ENCODE measurements at regions not wholly inside any gene's neighbourhood (a gene's known extent, or its start where the extent isn't known, plus 50 kb on each side); places are given as distances from the start of the nearest gene placed in this dataset.
A peak's percentile ranks its signal among the peaks of the same experiment; 100 is the strongest.

DNA sequence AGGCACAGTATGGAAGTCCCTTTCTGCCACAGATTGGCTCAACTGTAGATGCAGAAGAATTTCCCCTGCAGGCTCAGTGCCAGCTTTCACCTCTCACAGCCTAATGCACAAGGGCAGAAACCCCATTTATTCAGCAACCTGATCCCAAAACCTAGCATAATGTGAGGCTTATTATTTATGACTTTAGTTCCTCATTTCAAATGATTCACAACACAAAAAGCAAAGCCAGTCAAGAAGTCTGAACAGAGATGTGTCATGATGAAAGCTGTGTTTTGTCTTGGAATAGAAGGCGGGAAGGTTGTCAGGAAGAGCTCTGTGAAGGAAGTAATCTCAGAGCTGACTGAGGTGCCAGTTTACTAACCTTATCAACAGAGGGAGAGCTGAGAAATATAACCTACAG lies 369.7 kb downstream of the LRRC70 start:
- H3K4me3 ChIP-seq, result no peak overlapping the region
- no peak for ATAC-seq (ENCODE audit: insufficient number of reproducible peaks, low FRiP score, low read depth)

DNA sequence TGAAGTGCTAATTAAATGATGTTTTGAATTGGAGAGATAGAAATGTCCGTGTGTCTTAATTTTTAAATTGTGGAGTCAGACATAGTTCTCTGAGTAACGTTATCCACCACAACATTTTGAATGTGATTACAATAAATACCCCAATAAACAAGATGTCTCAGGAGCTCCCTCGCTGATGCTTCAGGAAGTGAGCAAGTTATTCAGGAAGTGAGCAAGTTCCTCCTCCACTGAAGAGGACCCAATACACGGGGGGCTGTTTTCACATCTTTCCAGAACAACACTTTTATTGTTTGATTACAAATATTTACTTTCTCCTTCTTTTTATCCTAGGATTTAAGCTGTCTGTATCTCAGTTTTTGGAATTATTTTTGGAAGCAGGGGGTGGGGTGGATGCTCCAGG lies 363.8 kb downstream of the LRRC70 start:
- H3K36me3 ChIP-seq, result no peaks in the 10 kb centered on the region
- H3K27me3 ChIP-seq (replicated peaks; ENCODE audit: insufficient read depth), result no peaks in the 10 kb centered on the region
- no peak overlapping the region for H3K27ac ChIP-seq
- no peaks in the 10 kb centered on the region for H3K9me3 ChIP-seq
- peaks cover 0 to 19% of the 10 kb centered on the region in 2 donors for H3K4me1 ChIP-seq (ENCODE audit: control insufficient read depth in 1 of 2, low read depth in 2 of 2)
- DNase-seq (ENCODE audit: low spot score), result no peak
- ATAC-seq (ENCODE audit: insufficient number of reproducible peaks, low FRiP score, low read depth), result no peak
- TF ChIP-seq, protein P1, sequence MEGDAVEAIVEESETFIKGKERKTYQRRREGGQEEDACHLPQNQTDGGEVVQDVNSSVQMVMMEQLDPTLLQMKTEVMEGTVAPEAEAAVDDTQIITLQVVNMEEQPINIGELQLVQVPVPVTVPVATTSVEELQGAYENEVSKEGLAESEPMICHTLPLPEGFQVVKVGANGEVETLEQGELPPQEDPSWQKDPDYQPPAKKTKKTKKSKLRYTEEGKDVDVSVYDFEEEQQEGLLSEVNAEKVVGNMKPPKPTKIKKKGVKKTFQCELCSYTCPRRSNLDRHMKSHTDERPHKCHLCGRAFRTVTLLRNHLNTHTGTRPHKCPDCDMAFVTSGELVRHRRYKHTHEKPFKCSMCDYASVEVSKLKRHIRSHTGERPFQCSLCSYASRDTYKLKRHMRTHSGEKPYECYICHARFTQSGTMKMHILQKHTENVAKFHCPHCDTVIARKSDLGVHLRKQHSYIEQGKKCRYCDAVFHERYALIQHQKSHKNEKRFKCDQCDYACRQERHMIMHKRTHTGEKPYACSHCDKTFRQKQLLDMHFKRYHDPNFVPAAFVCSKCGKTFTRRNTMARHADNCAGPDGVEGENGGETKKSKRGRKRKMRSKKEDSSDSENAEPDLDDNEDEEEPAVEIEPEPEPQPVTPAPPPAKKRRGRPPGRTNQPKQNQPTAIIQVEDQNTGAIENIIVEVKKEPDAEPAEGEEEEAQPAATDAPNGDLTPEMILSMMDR (IDR thresholded peaks at IDR 0.05), result no peak
- no peak overlapping the region for H3K4me3 ChIP-seq

More for the DNA sequence above, 369.7 kb downstream of the LRRC70 start:
- TF ChIP-seq, protein P1 (IDR thresholded peaks at IDR 0.05), result no peak
- Histone ChIP-seq H3K27me3 (replicated peaks; ENCODE audit: insufficient read depth) (no peaks in the 10 kb centered on the region), H3K4me1 (ENCODE audit: control insufficient read depth in 1 of 2, low read depth in 2 of 2) (peaks cover 0 to under 1% of the 10 kb centered on the region in 2 donors), H3K27ac (no peak overlapping the region), H3K9me3 (no peaks in the 10 kb centered on the region), H3K36me3 (no peaks in the 10 kb centered on the region)
- no peak for DNase-seq (ENCODE audit: low spot score)

DNA sequence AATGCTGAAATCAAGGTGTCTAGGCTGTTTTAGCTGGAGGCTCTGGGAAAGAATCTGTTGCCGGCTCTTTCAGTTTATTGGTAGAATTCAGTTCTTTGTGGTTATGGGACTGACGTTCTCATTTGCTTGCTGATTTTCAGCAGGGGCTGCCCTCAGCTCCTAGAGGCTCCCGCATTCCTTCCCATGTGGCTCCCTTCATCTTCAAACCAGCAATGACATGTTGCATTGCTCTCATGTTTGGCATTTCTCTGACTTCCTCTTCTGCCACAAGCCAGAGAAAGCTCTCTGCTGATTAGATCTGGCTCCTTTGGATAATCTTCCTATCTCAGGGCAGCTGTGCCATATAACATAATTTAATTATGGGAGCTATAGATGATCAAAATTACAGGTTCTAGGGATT lies 360.3 kb downstream of the LRRC70 start:
- H3K9me3 ChIP-seq, result no peaks in the 10 kb centered on the region
- no peak overlapping the region for H3K27ac ChIP-seq
- DNase-seq (ENCODE audit: low spot score) (no peak), ATAC-seq (ENCODE audit: insufficient number of reproducible peaks, low FRiP score, low read depth) (no peak)
- peaks cover 0 to 25% of the 10 kb centered on the region in 2 donors for H3K4me1 ChIP-seq (ENCODE audit: control insufficient read depth in 1 of 2, low read depth in 2 of 2)
- no peaks in the 10 kb centered on the region for H3K27me3 ChIP-seq (replicated peaks; ENCODE audit: insufficient read depth)
- no peaks in the 10 kb centered on the region for H3K36me3 ChIP-seq
- TF ChIP-seq, protein P1 (IDR thresholded peaks at IDR 0.05), result no peak
- H3K4me3 ChIP-seq, result no peak overlapping the region

DNA sequence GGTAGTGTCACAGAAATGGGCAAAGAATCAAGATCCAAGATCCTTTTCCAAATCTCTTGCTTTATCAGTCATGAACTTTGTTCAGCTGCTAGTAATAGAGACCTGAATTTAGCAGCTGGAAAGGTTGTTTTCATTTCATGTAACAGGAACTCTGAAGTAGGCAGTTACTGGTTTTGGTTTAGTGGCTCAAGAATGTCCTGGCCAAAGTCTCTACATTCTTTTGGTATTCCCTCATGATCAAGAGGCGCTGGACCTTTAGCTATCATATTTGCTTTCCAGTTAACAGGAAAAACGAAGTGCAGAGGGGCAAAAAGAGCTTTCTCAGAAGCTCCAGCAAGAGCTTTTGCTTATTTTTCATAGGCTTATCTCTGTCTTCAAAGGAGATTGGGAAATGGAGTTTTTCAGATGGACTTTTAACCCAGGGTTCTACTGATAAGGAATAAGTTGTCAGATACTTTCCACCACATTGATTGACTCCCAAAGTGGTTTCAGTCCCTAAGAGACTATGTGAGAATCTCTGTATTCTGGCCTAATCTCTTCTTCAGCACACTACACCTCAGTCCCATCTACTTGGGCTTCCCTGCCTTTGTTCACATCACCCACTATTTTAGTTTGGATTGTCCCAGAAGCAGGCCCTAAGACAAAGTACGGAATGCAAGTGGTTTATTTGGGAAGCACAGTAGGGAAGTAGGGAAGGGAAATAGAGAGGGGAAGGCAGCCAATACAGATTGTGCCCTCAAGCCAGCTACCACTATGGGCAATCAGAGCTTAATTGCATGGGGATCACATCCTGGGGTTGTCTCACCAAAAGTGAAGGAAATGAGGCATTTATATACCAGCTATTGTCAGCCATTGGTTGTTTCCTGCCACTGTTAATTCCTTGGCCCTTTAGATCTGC lies 359.3 kb downstream of the LRRC70 start:
- Histone ChIP-seq H3K4me1 (ENCODE audit: control insufficient read depth in 1 of 2, low read depth in 2 of 2) (peaks cover 0 to 21% of the 10 kb centered on the region in 2 donors), H3K9me3 (no peaks in the 10 kb centered on the region), H3K27me3 (replicated peaks; ENCODE audit: insufficient read depth) (no peaks in the 10 kb centered on the region), H3K4me3 (no peak overlapping the region), H3K36me3 (no peaks in the 10 kb centered on the region), H3K27ac (peak overlapping the region; percentile 22 to 35)
- DNase-seq (ENCODE audit: low spot score), result no peak
- TF ChIP-seq, protein P1 (IDR thresholded peaks at IDR 0.05), result no peak
- peak; percentile 68 for ATAC-seq (ENCODE audit: insufficient number of reproducible peaks, low FRiP score, low read depth)

DNA sequence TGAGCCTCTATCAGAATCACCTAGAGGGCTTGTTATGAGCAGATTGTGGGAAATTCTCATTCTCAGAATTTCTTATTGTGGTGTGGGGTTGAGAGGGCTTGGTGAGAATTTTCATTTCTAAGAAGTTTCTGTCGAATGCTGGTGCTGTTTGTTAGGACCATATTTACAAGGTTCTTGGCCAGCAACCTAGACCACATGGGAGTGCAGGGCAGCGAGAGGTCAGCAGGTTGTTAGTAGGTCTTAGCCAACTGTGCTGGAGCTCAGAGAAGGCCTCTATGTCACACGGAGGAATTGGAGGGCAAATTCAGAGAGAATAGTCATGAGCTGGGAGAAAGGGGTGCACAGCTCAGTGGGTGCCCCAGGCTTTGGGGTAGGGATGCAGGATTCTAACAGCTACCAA lies 357.0 kb downstream of the LRRC70 start:
- TF ChIP-seq, protein P1 (IDR thresholded peaks at IDR 0.05), result no peak
- Histone ChIP-seq H3K4me1 (ENCODE audit: control insufficient read depth in 1 of 2, low read depth in 2 of 2) (peaks cover 0 to 21% of the 10 kb centered on the region in 2 donors), H3K4me3 (no peak overlapping the region), H3K27me3 (replicated peaks; ENCODE audit: insufficient read depth) (no peaks in the 10 kb centered on the region), H3K36me3 (no peaks in the 10 kb centered on the region), H3K27ac (no peak overlapping the region), H3K9me3 (no peaks in the 10 kb centered on the region)
- no peak for ATAC-seq (ENCODE audit: insufficient number of reproducible peaks, low FRiP score, low read depth)
- DNase-seq (ENCODE audit: low spot score), result no peak
